ENCODE measurements at regions not wholly inside any gene's neighbourhood (a gene's known extent, or its start where the extent isn't known, plus 50 kb on each side); places are given as distances from the start of the nearest gene placed in this dataset.

GRCh38 chr2:8138525-8138922 lies 543.3 kb upstream of the ID2 start:
- H3K36me3 ChIP-seq: no peaks in the 10 kb centered on the region
- TF ChIP-seq POLR2A (IDR thresholded peaks at IDR 0.05) (no peak), CTCF (IDR thresholded peaks at IDR 0.05) (no peak)
- no peak overlapping the region for H3K4me3 ChIP-seq (replicated peaks in 1 of 3)
- 96 to 99% methylated on average over 3 of the region's 3 CpGs for WGBS, 2 donors
- intact Hi-C loops (cut with DNase I): no loop called here
- no peaks in the 10 kb centered on the region for H3K9me3 ChIP-seq
- H3K4me1 ChIP-seq: no peaks in the 10 kb centered on the region
- H3K27me3 ChIP-seq: no peaks in the 10 kb centered on the region
- DNase-seq: no peak
- H3K27ac ChIP-seq: no peak overlapping the region

- peak overlapping the region; percentile 5 to 46 (median 27) for H3K27ac ChIP-seq
- DNase-seq: peak; percentile 25 to 37
- H3K9me3 ChIP-seq: no peaks in the 10 kb centered on the region
- no peak overlapping the region for H3K4me3 ChIP-seq (replicated peaks in 1 of 3)
- 74 to 78% methylated on average over 10 of the region's 10 CpGs for WGBS, 2 donors
- intact Hi-C loops (cut with DNase I): no loop called here
- H3K36me3 ChIP-seq: no peaks in the 10 kb centered on the region
- no peaks in the 10 kb centered on the region for H3K27me3 ChIP-seq
- TF ChIP-seq CTCF (IDR thresholded peaks at IDR 0.05) (no peak), POLR2A (IDR thresholded peaks at IDR 0.05) (no peak)
- H3K4me1 ChIP-seq: no peaks in the 10 kb centered on the region
Measured at GRCh38 chr2:8138923-8139667, 542.8 kb upstream of the ID2 start.

- no peak for TF ChIP-seq POLR2A (IDR thresholded peaks at IDR 0.05)
- no peak for TF ChIP-seq CTCF (IDR thresholded peaks at IDR 0.05)
- intact Hi-C loops (cut with DNase I): no loop called here
- 73 to 87% methylated on average over 2 of the region's 2 CpGs for WGBS, 2 donors
Measured at GRCh38 chr2:8139668-8140200, 542.1 kb upstream of the ID2 start.

GRCh38 chr2:8141079-8141707 lies 540.7 kb upstream of the ID2 start:
- TF ChIP-seq CTCF (IDR thresholded peaks at IDR 0.05): no peak
- no peak overlapping the region for H3K4me3 ChIP-seq (replicated peaks in 1 of 3)
- intact Hi-C loops (cut with DNase I): no loop called here
- no peaks in the 10 kb centered on the region for H3K27me3 ChIP-seq
- DNase-seq: no peak
- no peaks in the 10 kb centered on the region for H3K4me1 ChIP-seq
- H3K36me3 ChIP-seq: no peaks in the 10 kb centered on the region
- WGBS, 2 donors: 92 to 93% methylated on average over 5 of the region's 5 CpGs
- no peak overlapping the region for H3K27ac ChIP-seq
- no peaks in the 10 kb centered on the region for H3K9me3 ChIP-seq

More at GRCh38 chr2:8139668-8140200, 542.1 kb upstream of the ID2 start:
- Histone ChIP-seq H3K9me3 (no peaks in the 10 kb centered on the region), H3K36me3 (no peaks in the 10 kb centered on the region), H3K27ac (peak overlapping the region; percentile 5 to 46 (median 27)), H3K27me3 (no peaks in the 10 kb centered on the region), H3K4me1 (no peaks in the 10 kb centered on the region), H3K4me3 (replicated peaks in 1 of 3) (no peak overlapping the region)
- no peak for DNase-seq

GRCh38 chr2:8141780-8142179 lies 540.1 kb upstream of the ID2 start:
- Histone ChIP-seq H3K4me3 (replicated peaks in 1 of 3) (no peak overlapping the region), H3K9me3 (no peaks in the 10 kb centered on the region), H3K27ac (no peak overlapping the region), H3K36me3 (no peaks in the 10 kb centered on the region), H3K4me1 (no peaks in the 10 kb centered on the region), H3K27me3 (no peaks in the 10 kb centered on the region)
- 85 to 86% methylated on average over 6 of the region's 6 CpGs for WGBS, 2 donors
- DNase-seq: no peak
- intact Hi-C loops (cut with DNase I): no loop called here
- no peak for TF ChIP-seq CTCF (IDR thresholded peaks at IDR 0.05)
- TF ChIP-seq POLR2A (IDR thresholded peaks at IDR 0.05): no peak
